ENCODE measurements at regions not wholly inside any gene's neighbourhood (a gene's known extent, or its start where the extent isn't known, plus 50 kb on each side); places are given as distances from the start of the nearest gene placed in this dataset.

GRCh38 chr3:159629329-159630084 is 359.1 kb upstream of the IL12A start:
- no peak for DNase-seq

- DNase-seq = no peak
Observed at GRCh38 chr3:159631226-159631625, 357.4 kb upstream of the IL12A start.

DNA sequence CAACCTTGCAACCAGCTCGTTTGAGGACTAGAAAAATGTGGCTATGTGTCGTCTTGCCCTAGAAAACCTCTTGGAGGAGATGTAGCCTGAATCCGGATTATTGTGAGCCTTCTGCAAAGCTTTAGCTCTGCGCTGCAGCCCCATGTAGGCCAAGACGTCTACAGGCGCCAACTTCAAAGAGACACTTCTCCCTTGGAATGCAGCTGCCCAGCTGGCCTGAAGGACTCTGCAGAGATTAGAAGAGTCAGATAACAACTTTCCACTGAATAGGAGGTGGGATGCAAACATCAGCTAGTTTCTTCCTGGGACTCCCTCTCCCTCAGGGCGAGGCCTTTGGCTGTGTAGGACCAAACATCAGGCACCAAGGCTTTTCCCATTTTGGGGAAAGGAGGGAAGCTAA is 356.5 kb upstream of the IL12A start:
- DNase-seq = no peak

GRCh38 chr3:159632851-159633250 is 355.8 kb upstream of the IL12A start:
- DNase-seq = no peak

DNA sequence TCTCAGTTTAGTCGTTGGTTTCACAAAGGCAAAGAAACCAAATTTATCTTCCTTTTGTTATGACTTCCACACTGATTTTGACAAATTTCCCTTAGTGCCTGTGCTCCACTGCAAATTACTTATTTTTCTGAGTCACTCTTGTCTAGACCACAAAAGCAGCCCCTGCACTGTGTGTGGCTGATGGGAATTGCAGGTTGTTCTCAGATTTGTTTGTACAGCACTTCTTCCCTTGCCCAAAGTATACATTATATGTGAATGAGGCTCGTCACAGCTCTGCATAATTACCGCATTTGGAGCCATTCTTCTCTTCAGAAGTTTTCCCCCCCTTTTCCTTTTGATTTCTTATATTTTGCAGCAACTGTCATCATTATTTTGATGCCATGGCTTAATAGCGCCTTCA is 354.2 kb upstream of the IL12A start:
- peak; percentile 22 for DNase-seq

- peak; percentile 73 for DNase-seq
Observed at GRCh38 chr3:159635047-159635641, 353.5 kb upstream of the IL12A start.

DNA sequence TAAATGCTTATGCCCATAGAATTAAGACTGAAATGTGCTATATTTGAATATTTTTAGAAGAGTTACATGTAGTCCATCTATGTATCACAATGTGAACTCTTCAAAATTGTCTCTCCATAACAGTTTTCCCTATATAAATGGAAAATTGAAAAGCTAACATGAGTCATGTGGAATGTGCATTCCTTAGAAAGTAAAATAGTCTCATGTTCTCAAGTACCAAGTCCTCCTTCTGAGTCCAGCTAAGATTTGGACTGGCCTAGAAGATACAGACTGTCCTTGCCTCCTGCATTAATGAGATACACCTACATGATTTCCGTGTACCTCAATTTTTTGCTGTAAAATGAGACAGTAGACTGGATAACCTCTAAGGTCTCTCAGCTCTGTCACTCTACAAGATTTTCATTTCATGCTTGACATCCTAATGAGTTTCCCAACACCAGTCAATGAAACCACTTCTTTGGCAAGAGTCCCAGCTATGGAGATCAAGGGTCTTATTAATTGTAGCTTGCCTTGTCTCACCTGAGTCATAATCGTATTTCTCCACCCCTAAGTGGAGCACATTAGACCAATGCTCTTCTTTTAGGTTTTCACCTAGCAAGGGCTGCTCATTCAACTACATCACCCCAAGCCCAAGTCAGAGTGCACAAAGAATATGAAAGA is 350.6 kb upstream of the IL12A start:
- DNase-seq = peak; percentile 76

GRCh38 chr3:159640225-159640624 is 348.4 kb upstream of the IL12A start:
- DNase-seq = no peak

- no peak for DNase-seq
Observed at GRCh38 chr3:159643406-159643805, 345.2 kb upstream of the IL12A start.

DNA sequence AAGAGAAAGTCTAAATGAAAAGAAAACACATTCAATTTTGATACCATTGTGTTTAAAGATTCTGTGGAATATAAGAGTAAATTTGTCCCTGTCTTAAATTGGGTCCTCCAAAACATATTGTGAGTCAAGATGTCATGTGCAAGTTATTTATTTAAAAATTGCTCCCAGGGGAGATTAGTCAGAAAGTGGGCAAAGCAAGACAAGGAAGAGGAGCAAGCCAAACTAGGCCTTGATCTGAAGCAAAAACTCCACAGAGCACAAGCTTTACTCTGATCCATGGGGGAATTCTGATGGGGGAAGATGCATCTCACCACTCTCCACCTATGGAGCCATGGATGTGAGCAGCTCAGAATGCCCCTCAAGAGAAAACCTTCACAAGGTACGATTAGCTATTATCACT is 342.8 kb upstream of the IL12A start:
- peak; percentile 55 for DNase-seq

DNA sequence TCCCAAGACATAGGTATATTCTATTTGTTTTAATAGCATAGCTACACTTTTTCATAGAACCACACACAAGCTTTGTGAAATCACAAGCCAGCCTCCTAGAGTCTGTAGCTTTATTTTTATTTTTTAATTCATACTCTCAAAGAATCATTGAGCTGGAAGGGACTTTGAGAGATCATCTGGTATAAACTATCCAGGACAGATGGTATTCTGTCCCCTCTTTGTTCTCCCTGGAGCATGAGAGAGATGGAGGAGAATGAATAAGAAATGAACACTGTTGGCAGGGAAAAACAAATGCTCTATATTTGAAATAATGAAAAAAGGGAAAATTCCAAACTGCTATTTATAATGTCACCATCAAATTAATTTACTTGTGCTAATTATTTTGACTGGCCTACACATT is 338.7 kb upstream of the IL12A start:
- no peak for DNase-seq

DNA sequence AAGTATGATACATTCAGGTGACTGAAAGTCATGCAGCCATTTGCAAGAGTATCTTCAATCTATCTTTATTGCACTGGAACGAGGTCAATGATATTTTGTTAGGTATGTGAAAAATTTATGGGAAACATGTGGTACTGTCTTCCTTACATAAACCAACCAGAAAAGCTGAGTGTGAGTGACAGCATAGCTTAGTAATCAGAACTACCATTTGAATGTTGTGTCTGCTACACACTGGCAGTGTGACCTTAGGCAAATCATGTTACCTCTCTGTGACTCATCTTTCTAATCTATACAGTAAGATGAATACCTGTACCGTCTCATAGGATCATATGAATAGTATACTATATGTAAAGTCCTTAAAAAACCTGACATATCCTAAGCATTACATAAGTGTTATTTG is 337.9 kb upstream of the IL12A start:
- DNase-seq = no peak

- no peak for DNase-seq
Observed at GRCh38 chr3:159652452-159652851, 336.2 kb upstream of the IL12A start.

GRCh38 chr3:159654183-159655134 is 334.2 kb upstream of the IL12A start:
- DNase-seq = no peak

DNA sequence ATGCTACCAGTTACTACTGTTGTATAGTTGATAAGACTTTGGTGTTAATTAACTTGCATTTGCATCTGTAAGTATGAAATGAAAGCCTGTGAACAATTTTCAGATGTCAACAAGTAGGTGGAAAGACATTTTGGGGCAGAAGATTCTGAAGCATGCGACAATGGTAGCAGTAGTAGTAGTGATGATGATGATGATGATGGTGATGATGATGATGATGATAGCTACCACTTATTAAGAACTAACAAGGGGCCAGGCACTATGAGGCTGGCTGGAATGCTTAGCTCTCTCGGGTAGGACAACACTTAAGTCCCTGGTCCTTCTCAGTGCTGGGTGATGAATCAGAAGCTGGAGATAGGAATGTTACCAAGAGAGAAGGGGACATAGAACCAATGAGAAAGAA is 333.4 kb upstream of the IL12A start:
- DNase-seq = no peak

GRCh38 chr3:159657176-159657575 is 331.5 kb upstream of the IL12A start:
- no peak for DNase-seq

GRCh38 chr3:159657629-159658028 is 331.0 kb upstream of the IL12A start:
- no peak for DNase-seq

DNA sequence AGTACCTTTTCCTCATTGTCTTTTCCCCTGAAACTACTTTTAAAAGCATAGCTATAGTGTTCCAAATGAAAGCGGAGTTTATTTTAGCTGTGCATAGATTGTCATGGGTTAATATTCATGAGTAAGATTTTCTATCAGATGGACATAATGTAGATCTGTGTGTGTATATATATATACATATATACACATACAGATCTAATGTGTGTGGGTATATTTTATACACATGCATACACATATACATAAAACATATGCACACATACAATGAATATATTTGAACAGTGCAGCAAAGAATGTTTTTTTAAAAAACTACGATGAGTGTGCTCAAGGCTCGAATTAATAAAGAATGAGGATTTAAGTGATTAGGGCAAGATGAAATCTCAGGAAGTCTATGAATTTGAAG is 328.3 kb upstream of the IL12A start:
- no peak for DNase-seq

GRCh38 chr3:159660901-159661300 is 327.7 kb upstream of the IL12A start:
- no peak for DNase-seq

DNA sequence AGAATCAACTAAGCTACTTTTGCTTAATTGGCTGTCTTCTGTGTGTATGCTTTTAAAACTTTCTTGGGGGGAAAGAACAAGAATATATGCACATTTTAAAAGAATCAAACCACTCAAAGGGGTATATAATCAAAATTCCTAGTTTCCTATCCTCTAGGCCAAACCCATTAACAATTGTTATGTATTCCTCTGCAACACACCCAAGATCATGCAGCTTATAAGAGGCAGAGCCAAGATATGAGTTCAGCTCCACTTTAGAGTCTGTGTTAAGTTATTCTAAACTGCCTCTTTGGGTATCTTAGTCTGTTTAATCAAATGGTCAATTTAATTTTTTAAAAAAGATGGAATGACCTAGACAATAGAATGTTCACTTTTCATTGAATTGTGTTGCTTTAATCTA is 326.1 kb upstream of the IL12A start:
- DNase-seq = no peak

DNA sequence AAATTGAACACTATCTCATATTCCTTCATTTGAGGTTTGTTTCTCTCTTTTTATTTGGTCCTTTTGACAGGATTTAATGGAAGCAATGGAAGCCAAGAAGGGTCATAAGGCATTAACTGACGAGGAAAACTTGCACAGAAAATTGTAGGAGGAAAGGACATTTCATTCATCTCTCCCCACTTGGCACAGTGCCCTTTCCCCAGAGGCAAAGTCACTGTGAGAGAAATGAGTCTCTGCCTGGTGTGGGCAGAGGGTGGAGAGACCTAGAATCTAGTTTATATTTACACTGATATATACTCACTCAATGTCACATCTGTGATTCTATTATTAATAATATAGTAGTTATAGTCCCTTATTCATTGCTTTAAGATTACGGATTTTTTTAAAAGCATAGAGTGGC is 324.6 kb upstream of the IL12A start:
- DNase-seq = no peak

DNA sequence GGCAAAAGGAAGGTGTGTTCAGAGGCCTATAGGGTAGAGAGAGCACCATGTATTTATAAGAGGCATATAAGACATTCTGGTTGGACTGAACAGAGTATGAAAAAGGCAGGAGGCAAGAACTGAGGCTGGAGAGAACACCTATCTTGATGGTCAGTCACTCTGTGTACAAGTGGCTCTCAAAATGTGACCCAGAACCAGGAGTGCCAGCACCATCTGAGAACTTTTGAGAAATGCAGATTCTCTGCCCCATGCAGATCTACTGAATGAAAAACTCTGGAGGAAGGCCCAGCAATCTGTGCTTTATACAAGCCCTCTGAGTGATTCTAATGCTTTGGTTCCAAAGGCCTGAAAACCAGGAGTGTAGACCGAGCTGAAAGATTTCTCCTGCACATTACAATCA is 324.0 kb upstream of the IL12A start:
- no peak for DNase-seq

DNA sequence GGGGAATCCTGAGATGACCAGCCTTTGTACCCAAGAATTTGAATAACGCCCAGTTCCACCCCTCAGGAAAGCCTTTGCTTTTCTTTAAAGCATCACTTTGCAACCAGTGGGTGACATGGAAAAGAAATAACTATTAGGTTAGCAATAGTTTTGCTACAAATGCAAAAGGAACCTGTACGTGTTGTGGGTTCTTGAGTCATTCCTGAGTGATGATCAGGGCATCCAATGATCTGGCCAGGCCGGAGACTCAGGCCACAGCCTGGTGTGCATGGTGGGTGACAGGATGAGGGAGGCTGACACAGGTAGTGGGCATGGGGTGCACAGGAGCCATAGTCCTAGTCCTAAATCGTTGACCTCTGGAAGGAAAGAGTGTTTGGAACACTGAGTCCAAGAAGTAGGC is 321.4 kb upstream of the IL12A start:
- peak; percentile 12 for DNase-seq
